HG02981 (cell line): ENCODE measurements at regions not wholly inside any gene's neighbourhood (a gene's known extent, or its start where the extent isn't known, plus 50 kb on each side); places are given as distances from the start of the nearest gene placed in this dataset.
"Not testable (repeated sequence)": the region's sequence is repeated elsewhere in the genome, so short reads cannot be mapped to it uniquely, and the experiment has no call there.

Experiments used
- ATAC-seq: cut with Tn5 transposase; IDR thresholded peaks from one replicate; pipeline ENCODE4 v1.9.1; 2021; ENCODE audit warnings: mild to moderate bottlenecking, moderate library complexity; ENCODE audit not compliant: unreplicated experiment

DNA sequence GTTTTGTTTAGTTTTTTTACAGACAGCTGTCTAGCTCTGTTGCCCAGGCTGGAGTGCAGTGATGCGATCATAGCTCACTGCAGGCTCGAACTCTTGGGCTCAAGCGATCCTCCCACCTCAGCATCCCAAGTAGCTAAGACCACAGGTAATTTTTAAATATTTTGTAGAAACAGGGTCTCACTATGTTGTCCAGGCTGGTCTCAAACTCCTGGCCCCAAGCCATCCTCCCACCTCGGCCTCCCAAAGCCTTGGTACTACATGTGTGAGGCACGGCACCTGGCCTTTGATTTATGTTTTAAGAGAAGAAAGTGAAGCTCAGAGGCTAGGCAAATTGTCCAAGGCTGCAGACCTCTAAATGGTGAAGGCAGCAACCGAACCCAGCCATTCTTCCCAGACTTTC, 98.6 kb upstream of the SVIL start:
- no peak for ATAC-seq

DNA sequence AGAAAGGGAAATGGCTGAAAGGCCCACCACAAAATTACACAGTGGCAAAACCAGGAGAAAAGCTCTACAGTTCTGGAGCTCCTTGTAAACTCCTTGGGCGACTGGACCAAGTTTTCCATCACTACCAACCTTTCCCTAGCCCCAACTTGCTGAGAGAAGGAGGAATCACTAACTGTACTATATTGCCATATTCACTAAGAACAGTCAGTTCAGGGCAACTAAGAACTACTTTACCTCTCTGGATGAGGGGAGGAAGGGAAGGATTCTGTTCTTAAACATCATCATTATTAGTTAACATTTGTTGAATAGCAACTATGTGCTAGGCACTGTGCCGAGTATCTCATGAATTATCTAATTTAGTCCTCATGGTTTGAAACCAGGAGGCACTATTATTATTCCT, 98.1 kb upstream of the SVIL start:
- ATAC-seq = no peak

DNA sequence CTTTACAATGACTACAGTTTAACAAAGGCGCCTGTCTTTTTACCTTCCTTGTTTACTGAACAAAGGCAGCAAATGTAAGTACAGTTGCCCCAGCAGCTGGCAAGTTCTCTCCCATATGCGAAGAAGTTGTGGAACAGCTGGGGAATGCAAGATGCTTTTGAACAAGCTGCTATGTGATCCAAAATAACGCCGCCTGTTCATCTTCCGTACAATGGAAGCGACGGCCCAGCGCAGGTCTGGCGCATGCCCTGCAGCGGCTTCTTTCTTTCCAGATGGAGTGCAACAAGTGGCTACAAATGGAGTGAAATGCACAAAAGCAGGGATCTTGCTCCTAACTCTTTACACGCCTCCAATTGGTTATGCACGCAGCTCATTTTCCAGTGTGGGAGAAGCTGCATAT, 97.0 kb upstream of the SVIL start:
- no peak for ATAC-seq

DNA sequence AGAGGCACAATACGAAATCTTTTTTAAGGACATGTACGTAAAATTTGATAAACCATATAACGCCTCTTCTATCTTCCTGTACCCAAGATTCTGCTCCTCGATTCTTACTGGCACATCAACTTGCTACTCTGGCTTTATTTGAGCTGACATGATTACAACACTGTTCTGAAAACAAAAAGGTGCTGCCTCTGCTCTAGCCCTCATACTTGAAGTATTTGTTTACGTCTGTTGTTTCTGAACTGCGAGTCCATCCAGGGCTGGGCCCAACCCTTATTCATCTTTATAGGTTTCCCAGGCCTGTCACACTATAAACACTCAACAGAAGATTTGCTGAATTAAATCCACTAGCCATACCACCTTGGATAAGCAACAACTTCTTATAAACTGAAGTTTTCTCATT, 96.2 kb upstream of the SVIL start:
- ATAC-seq = no peak

DNA sequence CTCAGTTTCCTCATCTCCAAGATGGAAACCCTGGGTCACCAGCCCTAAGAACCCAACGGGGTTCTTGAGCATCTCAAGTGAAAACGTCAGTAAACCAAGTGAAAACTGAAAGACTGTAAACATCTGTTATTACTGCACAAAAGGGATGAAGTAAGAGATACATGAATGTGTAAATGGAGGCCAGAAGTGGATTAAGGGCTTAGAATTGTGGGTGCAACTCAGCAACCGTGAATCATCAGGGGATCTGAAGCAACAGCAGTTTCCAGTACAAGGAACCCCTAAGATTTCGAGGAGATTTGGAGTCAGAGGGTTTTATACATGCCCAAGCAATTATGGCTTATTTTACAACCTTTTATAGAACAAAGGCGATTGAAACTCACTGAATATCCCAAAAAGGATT, 95.7 kb upstream of the SVIL start:
- no peak for ATAC-seq

DNA sequence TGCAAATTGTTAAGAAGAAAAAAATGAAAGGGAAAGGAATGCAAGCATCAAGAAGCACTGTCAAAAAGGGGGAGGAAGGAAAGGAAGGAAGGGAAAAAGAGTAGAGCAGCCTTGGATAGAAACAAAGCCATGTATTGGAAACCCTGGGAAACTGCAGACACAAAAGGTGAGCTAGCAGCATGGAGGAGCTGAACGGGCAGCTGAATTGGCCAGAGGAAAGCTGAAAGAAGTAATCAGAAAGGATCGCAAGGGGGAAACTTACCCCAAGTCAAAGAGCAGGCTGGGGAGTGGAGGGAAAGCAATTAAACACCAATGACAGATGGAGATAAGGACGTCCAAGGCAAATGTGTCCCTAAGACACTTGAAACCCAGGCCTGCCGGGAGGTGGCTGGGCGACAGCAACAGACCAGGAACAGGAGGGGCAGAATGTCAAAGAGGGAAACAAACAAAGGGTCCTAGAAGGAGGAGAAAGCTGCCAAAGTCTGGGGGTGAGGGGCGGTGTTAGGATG, 93.8 kb upstream of the SVIL start:
- ATAC-seq = no peak

DNA sequence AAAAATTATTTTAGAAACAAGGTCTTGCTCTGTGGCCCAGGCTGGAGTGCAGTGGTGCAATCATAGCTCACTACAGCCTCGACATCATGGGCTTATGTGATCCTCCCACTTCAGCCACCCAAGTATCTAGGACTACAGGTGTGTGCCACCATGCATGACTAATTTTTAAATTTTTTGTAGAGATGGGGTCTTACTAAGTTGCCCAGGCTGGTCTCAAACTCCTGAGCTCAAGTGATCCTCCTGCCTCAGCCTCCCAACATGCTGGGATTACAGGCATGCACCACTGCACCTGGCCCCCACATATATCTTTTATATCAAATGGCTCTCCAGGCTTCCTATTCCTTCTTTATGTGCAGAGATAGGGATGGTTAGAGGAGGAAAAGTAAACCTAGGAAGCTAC, 91.2 kb upstream of the SVIL start:
- ATAC-seq = not testable (repeated sequence)

DNA sequence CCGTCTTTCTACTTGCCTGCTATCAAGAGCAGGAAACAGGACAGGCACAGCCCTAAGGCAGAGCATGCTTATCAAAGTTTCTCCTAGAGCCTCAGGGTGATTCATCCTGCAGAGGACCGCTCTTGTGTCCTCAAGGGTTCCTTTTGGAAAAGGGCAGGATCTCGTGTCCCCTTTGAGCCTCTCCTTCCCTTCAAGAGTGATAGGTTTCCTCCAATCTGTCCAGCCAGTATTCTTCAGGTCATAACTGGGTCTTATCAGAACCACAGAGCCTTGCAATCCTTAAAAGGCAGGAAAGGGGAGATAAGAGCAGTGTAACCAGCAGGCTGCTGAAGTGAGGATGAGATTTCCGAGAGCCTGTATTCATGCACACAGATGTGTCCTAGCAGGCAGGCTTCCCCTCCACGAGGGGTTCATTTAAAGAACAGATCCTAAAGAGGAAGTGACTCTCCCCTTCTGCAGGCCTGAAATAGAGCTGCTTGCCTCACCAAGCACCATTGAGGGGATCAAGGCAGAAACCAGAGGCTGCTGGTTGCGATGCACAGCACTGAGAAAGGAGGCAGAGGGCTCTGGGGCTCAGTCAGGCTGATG, 90.5 kb upstream of the SVIL start:
- ATAC-seq = no peak

DNA sequence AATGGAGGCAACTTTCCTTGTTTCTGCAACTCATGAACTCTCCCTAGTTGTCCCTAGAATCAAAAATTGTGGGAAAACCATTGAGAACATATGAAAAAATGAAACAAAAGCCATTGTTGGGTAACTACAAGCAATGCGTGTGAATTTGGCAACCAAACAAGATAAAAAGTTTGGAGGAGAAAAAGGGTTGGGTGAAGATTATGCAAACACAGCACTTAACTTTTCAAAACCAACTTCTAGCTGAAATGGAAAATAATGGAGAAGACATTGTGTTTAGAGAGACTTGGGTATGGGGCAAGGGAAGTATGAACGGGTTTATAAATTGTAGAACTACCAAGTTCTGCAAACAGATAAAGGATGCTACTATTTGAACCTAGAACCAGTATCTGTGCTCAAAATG, 89.0 kb upstream of the SVIL start:
- no peak for ATAC-seq

DNA sequence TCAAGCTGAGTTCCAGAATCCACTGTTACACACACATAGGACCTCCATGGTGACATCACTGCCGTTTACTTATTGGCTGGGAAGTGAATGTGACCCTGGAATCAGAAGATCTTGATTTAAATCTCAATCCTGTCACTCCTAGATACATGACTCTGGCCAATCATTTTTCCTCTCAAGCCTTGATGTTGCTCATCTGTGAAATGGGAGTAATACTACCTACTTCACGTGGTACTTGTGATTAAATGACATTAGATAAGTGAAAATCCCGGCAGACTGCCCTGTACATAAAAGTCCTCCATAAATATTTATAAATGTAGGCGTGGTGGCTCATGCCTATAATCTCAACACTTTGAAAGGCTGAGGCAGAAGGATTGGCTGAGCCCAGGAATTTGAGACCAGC, 88.0 kb upstream of the SVIL start:
- no peak for ATAC-seq

DNA sequence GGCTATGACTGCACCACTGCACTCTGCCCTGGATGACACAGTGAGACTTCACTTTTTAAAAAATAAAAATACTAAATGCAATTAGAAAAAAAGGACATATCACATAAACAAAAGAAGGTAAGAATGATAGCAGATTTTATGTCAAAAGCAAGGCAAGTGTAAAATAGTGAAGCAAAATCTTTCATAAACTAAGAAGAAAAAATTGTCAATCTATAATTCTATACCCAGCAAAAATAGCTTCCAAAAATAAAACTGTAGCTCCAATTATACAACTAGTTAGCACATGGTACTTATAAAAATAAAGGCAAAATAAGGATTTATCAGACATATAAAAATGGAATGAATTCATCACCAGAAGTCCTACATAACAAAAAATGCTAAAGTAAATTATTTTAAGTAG, 85.4 kb upstream of the SVIL start:
- ATAC-seq = no peak

DNA sequence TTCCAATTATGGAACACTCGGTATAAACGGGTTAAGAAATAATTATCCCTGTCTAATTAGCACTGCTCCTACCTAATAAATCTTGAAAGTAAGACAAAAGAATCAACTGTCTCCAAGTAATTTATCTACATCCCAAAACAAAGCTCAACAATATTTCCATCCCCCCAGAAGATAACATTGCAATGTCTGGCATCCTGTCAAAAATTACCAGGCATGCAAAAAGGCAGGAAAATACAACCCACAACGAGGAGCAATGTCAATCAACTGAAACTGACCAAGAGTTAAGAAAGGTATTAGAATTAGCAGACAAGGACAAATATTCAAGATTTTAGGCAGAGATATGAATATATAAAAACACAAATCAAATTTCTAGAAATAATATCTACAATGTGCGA, 84.5 kb upstream of the SVIL start:
- no peak for ATAC-seq

DNA sequence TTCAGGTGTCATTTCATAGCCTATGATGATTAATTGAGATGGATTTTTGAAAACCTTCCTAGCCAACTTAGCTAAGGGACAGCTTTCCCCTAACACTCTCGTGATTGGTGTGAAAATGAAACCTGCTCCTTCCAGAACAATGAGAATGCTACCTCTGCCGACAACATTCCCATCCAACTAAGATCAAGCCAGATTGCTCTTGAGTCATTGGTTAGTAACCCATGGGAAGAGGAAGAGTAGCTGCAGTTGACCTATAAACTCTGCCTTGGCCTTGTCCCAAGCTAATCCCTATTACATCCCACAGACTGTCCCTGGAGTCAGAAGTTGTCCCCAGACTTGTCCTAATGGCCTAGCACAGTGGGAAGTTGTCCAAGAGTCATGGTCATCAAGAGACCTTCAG, 80.5 kb upstream of the SVIL start:
- no peak for ATAC-seq

DNA sequence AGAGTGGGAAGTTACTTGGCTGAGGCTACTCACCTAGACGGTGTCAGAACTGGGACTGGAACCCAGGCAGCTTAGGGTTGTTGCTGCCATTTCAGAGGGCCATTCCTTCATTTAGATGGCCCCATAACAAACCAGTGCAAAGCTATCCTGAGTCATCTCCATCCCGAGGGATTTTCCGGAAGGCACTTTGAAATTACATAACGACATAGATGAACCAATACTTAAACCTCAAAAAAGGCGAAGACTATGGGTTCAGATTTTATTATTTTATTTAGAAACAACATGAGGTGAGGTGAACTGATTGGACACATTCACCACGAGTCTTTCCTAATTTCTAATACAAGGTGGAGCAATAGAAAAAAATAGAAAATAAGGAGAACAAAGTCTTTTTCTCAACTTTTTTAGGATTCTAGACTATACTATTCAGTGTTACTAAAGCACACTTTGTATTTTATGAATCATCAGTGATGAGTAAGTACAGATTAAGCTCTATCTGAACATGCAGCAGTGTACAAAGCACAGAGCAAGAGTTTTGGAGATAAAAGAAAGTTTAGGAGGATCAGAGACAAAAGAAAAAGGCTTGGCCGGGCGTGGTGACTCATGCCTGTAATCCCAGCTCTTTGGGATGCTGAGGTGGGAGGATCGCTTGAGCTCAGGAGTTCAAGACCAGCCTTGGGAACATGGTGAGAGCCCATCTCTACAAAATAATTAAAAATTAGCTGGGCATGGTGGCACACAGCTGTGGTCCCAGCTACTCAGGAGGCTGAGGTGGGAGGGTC, 79.5 kb upstream of the SVIL start:
- no peak for ATAC-seq

DNA sequence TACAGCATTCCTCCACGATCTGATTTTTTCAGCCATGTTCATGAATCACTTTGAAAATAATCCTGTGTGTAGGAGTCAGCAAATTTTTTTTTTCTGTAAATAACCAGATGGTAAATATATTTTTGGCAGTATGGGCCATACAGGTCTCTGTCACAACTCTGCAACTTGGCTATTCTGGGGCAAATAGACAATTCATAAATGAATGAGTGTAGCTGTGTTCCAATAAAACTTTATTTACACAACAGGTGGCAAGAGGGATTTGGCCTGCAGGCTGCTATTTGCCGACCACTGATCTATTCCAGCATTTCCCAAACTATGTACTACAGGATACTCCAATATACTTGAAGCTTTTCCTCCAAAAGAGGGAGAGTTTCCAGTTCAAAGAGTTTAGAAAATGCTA, 78.7 kb upstream of the SVIL start:
- ATAC-seq = no peak

DNA sequence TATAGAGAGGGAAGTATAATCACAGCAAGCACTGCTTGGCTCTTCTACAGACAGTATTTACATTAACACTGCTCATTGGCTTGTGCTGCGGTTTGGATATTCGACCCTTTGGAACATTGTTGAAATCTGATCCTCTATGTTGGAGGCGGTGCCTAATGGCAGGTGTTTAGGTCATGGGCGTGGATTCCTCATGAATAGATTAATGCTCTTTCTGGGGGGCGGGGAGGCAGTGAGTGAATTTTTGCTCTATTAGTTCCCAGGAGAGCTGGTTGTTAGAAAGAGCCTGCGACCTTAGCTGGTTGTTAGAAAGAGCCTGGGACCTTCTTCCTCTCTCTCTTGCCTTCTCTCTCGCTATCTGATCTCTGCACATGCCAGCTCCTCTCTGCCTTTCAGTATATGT, 77.3 kb upstream of the SVIL start:
- no peak for ATAC-seq

DNA sequence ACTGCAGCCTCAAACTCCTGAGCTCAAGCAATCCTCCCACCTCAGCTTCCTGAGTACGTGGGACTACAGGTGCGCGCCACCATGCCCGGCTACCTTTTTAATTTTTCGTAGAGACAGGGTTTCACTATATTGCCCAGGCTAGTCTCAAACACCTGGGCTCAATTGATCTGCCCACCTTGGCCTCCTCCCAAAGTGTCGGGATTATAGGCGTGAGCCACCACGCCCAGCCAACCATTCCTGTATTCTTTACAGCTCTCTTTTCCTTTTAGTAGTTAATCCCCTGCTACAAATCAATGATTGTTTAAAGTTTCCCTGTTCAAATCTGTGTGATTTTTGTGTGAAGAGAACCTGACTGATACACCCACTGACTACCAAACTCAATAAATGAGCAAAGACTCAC, 75.4 kb upstream of the SVIL start:
- ATAC-seq = no peak

DNA sequence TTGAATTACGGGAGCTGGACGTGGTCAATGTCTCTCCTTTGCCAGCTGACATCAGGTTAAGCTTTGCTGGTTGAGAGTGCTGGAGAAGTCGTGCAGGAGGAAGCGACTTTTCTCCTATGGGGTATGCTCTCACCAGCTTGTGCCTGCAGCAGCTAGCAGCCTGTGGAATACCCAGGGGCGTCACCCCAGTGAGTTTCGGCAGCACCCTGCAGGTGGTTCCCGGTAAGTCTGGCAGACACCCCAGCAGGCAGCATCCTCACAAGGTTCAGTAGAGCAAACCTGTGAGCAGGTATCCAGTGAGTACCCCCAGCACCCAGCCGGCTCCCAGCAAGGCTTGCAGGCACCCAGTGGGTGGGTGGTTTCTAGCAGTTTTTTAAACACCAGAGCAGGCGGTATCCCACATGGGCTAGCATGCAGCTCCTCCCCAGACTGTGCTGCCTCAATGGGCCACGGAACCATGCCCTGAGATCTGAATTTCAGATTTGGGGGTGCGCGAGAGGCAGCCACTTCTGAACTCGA, 74.8 kb upstream of the SVIL start:
- no peak for ATAC-seq

DNA sequence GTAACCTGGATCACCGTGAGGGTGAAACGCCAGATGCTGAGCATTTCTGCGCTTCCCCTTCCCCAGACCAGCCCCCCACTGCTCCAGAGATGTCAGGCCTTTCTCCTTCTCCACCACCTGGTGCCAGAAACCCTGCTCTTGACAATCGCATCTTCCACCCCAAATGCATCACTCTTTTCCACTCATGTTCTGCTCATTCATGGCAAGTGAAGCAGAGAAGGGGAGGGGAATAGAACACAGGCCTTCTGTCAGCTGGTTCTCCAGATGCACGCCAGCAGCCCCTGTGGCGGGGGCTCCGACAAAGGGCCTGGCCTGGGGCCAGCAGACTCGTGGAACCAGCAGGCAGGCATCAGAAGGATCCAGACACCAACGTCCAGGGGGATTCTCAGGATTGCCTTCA, 68.5 kb upstream of the SVIL start:
- no peak for ATAC-seq

DNA sequence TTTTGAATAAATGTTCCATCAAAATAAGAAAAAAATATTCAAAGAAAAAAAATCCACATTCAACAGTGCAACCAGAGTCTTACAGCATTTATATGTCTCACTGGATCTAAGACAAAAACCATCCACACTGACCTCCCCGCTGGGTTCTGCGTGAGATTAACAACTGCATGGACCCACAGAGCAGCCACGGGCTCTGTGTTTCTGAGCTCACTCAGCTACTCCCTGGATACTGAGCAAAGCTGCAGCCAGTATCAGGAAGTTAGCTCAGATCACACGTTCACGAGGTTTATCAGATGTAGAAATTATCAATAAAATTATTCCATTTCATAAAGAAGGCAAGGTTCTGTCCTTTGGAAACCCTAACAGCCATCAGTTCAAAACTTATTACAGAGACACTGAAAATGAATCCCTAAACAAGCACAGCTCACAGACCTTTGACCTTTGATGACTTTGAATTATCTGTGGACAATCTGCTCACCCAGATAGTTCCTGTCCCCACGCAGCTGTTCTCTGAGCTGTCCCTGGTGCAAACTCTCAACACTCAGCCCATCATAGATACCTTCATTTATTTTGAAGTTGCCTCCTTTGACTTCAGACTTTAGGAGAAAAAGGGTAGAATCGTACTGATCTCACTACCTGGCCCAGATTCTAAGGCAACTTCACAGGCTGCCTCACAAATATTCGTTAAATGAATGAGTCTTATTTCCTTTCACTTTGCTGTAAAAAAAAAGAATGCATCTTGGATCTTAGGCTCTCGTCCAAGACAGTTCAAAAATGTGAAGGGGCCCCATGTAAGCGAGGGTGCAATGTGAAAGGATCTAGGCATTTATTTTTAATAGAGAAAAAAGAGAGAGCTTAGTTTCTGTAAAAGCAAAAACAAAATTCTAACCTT, 67.7 kb upstream of the SVIL start:
- ATAC-seq = no peak

DNA sequence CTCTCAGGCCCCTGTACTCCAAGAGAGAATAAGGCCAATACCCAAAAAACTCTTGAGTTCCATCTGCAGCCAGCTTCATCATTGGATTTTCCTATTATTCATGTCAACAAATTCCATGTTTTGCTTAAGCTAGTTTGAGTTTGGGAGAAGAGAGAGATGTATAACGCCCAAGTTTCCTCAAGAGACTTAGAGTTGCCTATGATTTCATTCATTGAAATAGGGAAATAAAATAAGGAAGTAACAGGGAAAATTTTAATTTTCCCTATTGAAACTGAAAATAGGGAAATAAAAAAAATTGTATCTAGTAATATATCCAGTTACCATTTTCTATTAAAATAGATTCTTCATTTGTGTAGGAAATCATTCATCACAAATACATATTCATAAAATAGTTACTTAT, 66.5 kb upstream of the SVIL start:
- no peak for ATAC-seq

DNA sequence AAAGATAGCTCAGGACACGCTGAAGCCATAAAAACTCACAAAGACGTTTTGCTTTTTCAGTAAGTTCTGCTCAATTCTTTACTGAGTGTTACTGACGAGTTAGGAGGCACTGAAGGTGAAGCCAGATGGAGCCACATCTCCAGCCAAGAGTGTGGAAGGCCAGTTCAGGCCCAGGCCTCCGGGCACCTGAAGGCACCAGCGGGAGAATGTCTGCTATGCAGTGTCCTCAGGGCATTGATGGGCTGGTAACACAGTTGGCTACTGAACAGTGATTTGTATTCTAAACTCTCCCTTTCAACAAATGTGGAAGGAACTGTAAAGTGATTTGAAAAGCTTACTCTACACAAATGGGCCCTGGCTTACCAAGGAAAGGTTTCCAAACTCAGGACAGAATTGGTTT, 64.8 kb upstream of the SVIL start:
- ATAC-seq = no peak
